ENCODE measurements at regions not wholly inside any gene's neighbourhood (a gene's known extent, or its start where the extent isn't known, plus 50 kb on each side); places are given as distances from the start of the nearest gene placed in this dataset.

GRCh38 chr5:2653991-2654390 is 97.5 kb downstream of the IRX2 start:
- DNase-seq (ENCODE audit: low spot score), result no peak
- peaks cover 3% of the 10 kb centered on the region for H3K27me3 ChIP-seq (replicated peaks; ENCODE audit: insufficient read depth)
- 71% methylated on average over 7 of the region's 7 CpGs for WGBS

GRCh38 chr5:2651116-2651515 is 100.4 kb downstream of the IRX2 start:
- no peaks in the 10 kb centered on the region for H3K27me3 ChIP-seq (replicated peaks; ENCODE audit: insufficient read depth)

More at GRCh38 chr5:2653991-2654390, 97.5 kb downstream of the IRX2 start:
- Histone ChIP-seq H3K27ac (no peak overlapping the region), H3K9me3 (no peaks in the 10 kb centered on the region), H3K4me1 (replicated peaks) (no peaks in the 10 kb centered on the region), H3K4me3 (no peak overlapping the region), H3K36me3 (no peaks in the 10 kb centered on the region)
- no peak for TF ChIP-seq CTCF (IDR thresholded peaks at IDR 0.05)
- TF ChIP-seq POLR2A (IDR thresholded peaks at IDR 0.05), result no peak
- no peak for TF ChIP-seq POLR2AphosphoS5 (IDR thresholded peaks at IDR 0.05)
- intact Hi-C loops (cut with DNase I), result no loop called here

GRCh38 chr5:2642684-2643345 is 108.7 kb downstream of the IRX2 start:
- Histone ChIP-seq H3K27ac (no peak overlapping the region), H3K4me1 (replicated peaks) (no peaks in the 10 kb centered on the region), H3K27me3 (replicated peaks; ENCODE audit: insufficient read depth) (no peaks in the 10 kb centered on the region), H3K9me3 (no peaks in the 10 kb centered on the region), H3K4me3 (no peak overlapping the region), H3K36me3 (no peaks in the 10 kb centered on the region)
- intact Hi-C loops (cut with DNase I), result no loop called here
- TF ChIP-seq CTCF (IDR thresholded peaks at IDR 0.05), result no peak
- no peak for TF ChIP-seq POLR2A (IDR thresholded peaks at IDR 0.05)
- no peak for TF ChIP-seq POLR2AphosphoS5 (IDR thresholded peaks at IDR 0.05)
- DNase-seq (ENCODE audit: low spot score), result no peak
- WGBS, result 49% methylated on average over 27 of the region's 27 CpGs

More at GRCh38 chr5:2651116-2651515, 100.4 kb downstream of the IRX2 start:
- no peak overlapping the region for H3K27ac ChIP-seq
- no peak for DNase-seq (ENCODE audit: low spot score)
- intact Hi-C loops (cut with DNase I), result no loop called here
- 54% methylated on average over 4 of the region's 4 CpGs for whole genome bisulfite sequencing
- no peak overlapping the region for H3K4me3 ChIP-seq
- no peaks in the 10 kb centered on the region for H3K36me3 ChIP-seq
- H3K4me1 ChIP-seq (replicated peaks), result no peaks in the 10 kb centered on the region
- H3K9me3 ChIP-seq, result no peaks in the 10 kb centered on the region
- TF ChIP-seq POLR2AphosphoS5 (IDR thresholded peaks at IDR 0.05) (no peak), CTCF (IDR thresholded peaks at IDR 0.05) (no peak), POLR2A (IDR thresholded peaks at IDR 0.05) (no peak)

- Histone ChIP-seq H3K27me3 (replicated peaks; ENCODE audit: insufficient read depth) (no peaks in the 10 kb centered on the region), H3K9me3 (no peaks in the 10 kb centered on the region), H3K36me3 (no peaks in the 10 kb centered on the region), H3K27ac (no peak overlapping the region), H3K4me3 (no peak overlapping the region), H3K4me1 (replicated peaks) (no peaks in the 10 kb centered on the region)
- no peak for TF ChIP-seq CTCF (IDR thresholded peaks at IDR 0.05)
- TF ChIP-seq POLR2AphosphoS5 (IDR thresholded peaks at IDR 0.05), result no peak
- TF ChIP-seq POLR2A (IDR thresholded peaks at IDR 0.05), result no peak
- intact Hi-C loops (cut with DNase I), result no loop called here
- 88% methylated on average over 6 of the region's 6 CpGs for WGBS
- no peak for DNase-seq (ENCODE audit: low spot score)
Observed at GRCh38 chr5:2640717-2641116, 110.8 kb downstream of the IRX2 start.

- no peak overlapping the region for H3K4me3 ChIP-seq
- H3K36me3 ChIP-seq, result no peaks in the 10 kb centered on the region
- H3K27ac ChIP-seq, result no peak overlapping the region
- no peak for TF ChIP-seq POLR2AphosphoS5 (IDR thresholded peaks at IDR 0.05)
- no peak for TF ChIP-seq POLR2A (IDR thresholded peaks at IDR 0.05)
- TF ChIP-seq CTCF (IDR thresholded peaks at IDR 0.05), result no peak
- no peaks in the 10 kb centered on the region for H3K27me3 ChIP-seq (replicated peaks; ENCODE audit: insufficient read depth)
- no peaks in the 10 kb centered on the region for H3K9me3 ChIP-seq
- DNase-seq (ENCODE audit: low spot score), result no peak
- no peaks in the 10 kb centered on the region for H3K4me1 ChIP-seq (replicated peaks)
- WGBS, result 73% methylated on average over 5 of the region's 5 CpGs
- intact Hi-C loops (cut with DNase I), result no loop called here
Observed at GRCh38 chr5:2639425-2639824, 112.1 kb downstream of the IRX2 start.
